GM21576 (cell line): ENCODE measurements at regions not wholly inside any gene's neighbourhood (a gene's known extent, or its start where the extent isn't known, plus 50 kb on each side); places are given as distances from the start of the nearest gene placed in this dataset.
"Not testable (repeated sequence)": the region's sequence is repeated elsewhere in the genome, so short reads cannot be mapped to it uniquely, and the experiment has no call there.

Experiments
- ATAC-seq: cut with Tn5 transposase; IDR thresholded peaks from one replicate; pipeline ENCODE4 v1.9.1; 2021; ENCODE audit warnings: mild to moderate bottlenecking, moderate library complexity; ENCODE audit not compliant: unreplicated experiment

DNA sequence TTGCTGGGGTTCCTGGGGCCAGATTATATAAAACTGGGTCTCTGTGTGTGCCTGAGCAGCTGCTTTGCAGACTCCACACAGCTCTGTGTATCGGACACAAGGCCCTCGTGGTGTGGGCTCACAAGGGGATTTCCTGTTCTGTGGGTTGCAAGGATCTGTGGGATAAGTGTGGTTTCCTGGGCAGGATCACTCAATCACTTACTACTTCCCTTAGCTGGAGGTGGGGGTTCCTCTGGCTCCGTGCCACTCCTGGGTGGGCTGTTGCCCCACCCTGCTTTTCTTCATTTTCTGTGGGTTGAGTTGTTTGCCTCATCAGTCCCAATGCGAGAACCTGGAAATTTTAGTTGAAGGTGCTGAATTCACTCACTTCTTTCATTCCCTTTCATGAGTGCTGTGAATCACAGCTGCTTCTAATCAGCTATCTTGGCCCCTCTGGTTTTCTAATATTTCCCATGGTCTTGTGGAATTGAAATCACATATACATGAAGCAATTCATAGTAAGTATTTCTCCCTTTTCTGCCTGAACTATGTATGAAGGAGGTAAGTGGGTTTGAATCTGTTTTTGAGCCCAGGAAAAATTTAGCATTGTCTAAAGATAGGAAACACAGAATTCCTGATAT lies 196.3 kb downstream of the DCDC2C start:
- ATAC-seq: no peak

DNA sequence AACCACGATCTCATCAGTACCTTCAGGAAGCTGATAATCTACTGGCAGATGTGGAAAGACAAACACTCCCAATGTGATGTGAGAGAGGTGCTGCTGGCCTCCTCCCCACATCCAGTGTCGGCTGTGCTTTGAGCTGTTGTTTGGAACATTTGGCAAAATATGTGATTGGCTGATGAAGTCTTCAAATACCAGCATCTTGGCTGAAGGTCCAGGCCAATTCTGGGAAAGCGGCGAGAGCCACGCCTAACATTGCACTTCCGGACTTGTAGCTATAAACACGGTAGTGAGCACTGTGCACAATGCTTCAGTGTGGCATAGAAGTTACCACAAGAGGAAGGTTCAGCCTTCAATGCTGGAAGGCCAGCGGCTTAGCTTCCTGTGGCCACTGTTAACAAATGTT lies 198.8 kb downstream of the DCDC2C start:
- no peak for ATAC-seq

DNA sequence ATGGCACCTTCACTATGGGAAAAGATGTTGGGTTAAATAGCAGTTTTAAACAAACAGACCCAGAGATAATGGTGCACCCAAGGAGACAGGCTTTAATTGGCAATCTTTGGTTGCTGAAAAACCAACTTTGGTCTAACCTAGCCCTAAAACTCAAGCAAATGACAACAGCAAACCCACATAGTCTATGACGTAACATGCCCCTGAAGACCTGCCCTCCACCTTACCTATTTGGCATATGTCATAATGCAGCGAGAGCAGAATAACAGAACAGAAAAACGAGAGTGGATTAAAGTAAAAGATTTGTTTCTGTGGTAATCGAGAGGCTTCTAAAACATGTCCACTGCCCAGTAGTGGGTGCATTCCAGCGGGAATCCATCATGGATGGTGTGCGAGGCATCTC lies 200.7 kb downstream of the DCDC2C start:
- no peak for ATAC-seq

DNA sequence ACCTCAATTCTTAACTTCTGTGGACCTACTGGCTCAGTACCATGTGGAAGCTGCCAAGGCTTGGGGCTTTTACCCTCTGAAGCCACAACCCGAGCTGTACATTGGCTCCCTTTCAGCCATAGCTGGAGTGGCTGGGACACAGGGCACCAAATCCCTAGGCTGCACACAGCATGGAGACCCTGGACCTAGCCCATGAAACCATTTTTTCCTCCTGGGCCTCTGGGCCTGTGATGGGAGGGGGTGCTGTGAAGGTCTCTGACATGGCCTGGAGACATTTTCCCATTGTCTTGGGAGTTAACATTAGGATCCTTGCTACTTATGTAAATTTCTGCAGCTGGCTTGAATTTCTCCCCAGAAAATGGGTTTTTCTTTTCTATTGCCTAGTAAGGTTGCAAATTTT lies 205.1 kb downstream of the DCDC2C start:
- not testable (repeated sequence) for ATAC-seq

DNA sequence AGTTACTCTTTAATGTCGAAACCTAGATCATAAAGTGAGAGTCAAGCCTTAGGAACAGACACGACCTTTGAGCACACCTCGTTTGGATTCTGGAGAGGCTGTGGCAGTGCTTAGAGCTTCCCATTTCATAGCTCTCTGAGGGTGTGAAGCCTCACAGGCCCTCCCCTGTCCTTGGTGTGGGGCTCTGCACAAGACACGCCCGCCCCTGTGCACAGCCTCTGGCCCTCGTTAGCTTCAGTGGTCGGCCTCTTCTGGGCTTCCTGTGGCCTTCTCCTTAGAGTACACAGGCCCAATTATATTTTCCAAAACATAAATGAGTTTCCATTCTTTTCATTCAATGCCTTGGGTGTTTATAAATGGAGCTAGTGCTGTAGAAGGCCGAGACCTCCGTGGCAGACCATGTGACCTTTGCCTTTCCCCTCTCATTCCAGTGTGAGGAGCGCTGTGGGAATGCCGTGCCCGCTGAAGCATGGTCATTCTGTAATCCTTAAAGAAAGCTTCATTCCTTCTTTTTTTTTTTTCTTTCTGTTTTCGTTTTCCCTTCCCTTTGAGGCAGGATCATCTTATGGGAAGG lies 208.6 kb downstream of the DCDC2C start:
- ATAC-seq: no peak

DNA sequence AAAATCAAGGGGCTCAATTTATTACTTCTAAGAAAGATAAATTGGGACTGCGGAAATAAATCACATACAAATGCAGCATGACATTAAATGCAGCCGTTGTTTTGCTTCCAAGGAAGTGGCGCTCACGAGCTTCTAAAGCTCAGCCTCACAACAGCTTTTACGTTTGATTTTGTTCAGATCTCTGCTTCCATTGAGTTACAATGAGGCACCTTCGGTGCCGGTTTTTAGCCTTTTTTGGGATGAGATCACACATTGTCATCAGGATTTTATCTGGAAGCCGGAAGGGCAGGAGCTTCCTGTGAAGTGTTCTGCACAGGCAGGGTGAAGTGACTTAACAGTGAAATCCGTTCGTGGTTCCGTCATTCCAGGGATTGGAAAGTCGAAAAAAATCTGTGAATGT lies 209.8 kb downstream of the DCDC2C start:
- no peak for ATAC-seq

DNA sequence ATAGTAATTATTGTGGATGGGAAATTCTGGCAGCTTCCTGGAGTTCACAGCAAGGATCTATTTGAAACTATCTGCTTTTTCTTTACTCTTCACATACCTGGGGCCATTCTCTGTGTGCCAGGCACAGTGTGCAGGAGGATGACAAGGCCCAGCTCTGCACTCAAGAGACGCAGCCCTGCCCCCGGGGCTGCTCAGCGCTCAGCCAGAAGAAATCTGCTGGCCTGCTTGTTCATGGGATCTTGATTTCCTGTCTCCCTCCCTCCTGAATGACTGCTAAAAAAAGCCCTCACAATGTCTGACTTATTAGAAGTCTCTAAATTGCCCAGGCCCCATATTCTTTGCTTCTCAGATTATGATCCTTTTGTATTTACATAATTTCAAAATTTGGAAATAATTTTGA lies 210.9 kb downstream of the DCDC2C start:
- no peak for ATAC-seq

DNA sequence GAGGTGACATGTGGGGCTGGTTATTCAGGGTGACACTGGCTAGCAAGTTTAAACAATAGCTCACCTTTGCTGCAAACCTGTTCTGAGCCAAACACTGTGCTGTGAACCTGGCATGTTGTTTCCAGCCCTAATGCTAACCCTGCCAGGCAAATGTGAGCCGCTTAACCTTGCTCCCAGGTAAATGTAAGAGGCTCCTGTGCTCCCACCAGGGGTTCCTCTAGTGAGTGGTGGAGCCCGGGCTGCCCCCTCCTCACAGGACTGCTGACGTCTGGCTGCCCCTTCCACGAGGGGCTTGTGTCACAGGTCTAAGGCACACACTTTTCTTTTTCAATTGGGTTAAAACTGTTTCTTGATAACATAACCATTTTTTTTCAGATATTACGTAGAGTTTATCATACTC lies 223.7 kb downstream of the DCDC2C start:
- no peak for ATAC-seq

DNA sequence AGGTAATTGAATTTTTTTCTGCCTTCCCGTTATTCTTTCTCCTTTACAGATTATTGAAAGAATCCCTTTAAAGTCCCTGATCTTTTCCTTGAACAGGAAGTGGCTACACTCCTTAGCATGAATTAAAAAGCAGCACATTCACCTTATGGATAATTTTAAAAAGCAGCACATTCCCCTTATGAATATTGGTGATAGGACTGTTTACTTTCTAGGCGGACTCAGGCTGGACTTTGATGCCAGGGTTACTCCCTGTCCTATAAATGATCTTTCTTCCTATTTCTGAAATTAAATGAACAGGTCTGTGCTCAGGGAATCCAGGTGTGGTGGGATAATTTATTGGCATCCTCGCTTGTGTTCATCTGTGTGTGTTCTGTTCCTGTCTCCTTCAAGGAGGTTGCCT lies 226.0 kb downstream of the DCDC2C start:
- ATAC-seq: no peak

DNA sequence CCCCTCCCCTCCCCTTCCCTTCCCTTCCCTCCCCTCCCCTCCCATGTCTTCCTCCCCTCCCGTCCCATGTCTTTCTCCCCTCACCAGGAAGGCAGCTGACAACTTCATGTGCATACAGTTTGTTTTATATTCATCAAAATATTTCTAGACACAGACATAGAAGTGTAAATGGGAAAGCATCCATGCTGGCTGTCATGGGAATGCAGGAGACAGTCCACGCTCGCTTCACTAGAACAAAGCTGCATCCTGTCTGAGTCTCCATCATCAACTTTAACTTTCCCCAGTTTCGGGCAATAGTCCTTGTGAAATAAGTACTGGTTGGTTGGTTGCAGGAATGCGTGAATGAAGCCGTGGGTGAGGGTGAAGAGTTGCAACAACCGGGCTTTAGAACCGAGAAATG lies 226.9 kb downstream of the DCDC2C start:
- no peak for ATAC-seq

DNA sequence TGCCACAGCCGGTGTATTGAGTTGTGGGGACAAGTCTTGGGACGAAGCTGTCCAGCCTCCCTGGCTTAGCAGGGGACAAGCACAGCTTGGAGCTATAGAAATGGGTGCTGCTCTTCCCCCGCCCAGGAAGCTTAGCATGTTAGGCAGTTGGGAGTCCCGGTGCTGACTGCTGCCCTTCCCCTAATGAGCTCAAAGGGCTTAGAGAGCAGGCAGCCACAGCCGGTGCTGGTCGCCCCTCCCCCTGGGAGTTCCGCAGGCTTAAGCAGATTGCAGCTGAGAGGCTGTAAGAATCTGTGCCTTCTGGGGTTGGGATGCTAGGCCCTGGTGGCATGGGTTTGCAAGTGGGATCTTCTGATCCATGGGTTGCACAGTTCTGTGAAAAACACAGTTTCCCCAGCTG lies 237.3 kb downstream of the DCDC2C start:
- ATAC-seq: no peak

DNA sequence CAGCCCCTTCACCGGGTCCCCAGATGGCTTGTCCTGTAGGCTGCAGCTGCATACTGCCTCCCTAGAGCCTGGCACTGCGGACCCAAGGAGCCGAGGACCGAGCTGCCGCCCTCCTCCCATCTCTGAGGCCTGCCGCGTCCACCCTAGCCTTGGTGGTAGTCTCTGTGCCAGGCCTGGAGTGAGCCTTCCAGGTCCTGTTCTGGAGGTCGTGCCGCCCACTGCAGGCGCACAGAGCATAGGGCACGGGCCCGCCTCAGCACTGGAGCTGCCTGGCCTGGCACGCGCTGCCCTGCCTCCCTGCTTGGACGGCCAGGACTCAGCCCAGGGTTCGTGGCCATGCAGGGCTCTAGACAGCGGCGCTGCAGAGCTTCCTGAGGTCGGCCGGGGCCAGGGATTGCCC lies 239.5 kb downstream of the DCDC2C start:
- ATAC-seq: no peak

DNA sequence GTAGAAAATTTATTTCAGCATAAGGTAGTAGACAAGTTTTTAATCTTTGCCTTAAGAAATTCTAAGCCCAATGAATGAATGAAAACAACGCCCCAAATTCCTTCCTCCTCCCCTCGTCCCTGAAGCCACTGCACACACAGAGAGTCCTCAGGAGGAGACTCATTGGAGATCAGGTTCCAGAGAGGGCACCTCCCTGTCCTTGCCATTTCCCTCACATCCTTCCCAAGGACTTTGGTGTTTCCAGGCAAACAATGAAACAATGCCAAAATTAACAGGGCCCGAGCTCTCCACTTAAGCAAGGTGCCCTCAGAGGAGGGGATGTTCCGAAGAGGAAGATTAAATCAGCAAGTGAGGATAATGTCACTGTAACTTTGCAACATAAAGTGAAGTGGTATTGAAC lies 240.7 kb downstream of the DCDC2C start:
- ATAC-seq: no peak

DNA sequence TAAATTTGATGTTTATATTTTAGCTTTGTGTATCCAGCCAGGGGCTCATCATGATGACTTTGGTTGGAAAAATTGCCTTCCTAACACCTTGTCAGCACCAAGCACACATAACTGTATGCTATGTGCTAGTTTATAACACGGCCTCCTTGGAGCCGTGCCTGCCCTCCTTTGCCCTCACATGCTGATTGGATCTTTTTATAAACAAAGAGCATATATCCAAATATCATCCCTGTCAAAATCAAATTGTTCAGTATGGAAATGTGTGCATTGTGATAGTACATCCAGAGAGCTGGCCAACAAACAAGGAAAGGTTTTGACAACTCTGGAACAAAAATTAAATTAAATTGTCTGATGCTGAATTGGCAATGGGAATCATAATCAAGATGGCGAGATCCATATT lies 241.5 kb downstream of the DCDC2C start:
- no peak for ATAC-seq

DNA sequence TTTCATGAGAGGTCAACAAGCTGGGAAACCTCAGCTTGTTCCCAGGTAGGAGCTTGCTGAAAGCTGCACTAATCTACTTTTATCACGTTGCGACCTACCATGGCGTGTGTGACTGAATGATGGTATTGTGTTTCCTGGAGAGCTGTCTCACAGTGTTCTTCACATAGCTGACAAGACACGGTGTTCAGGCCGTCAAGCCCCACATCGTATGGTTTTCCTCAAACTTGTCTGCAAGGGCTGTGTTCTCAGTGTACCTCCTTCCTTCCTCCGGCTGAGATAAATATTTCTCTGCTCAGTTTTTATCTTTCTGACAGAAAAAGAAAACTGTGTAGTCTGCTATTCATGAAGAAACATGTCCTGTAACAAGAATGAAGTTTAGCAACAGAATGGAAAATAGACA lies 244.8 kb downstream of the DCDC2C start:
- ATAC-seq: no peak

DNA sequence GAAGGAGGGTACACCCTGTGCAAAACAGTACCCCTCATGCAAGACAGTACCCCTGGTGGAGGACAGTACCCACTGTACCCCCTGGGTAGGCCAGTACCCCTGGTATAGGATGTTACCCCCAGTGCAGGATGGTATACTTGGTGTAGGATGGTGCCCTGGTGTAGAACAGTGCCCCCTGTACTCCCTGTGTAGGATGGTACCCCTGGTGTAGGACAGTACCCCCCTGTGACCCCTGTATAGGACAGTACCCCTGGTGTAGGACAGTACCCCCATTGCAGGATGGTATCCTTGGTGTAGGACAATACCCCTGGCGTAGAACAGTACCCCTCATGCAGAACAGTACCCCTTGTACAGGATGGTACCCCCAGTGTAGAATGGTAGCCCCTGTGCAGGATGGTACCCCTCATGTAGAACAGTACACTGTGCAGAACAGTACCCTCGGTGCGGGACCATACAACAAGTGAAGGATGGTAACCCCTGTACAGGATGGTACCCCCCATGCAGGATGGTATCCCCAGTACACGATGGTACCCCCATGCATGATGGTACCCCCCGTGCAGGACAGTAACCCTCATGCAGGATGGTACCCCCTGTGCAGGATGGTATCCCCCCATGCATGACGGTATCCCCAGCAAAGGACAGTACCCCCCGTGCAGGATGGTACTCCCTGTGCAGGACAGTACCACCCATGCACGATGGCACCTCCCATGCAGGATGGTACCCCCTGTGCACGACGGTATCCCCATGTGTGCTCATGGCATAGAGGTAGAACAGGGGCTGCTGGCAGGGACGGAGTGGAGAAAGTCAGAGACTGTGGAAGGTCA lies 248.0 kb downstream of the DCDC2C start:
- no peak for ATAC-seq

DNA sequence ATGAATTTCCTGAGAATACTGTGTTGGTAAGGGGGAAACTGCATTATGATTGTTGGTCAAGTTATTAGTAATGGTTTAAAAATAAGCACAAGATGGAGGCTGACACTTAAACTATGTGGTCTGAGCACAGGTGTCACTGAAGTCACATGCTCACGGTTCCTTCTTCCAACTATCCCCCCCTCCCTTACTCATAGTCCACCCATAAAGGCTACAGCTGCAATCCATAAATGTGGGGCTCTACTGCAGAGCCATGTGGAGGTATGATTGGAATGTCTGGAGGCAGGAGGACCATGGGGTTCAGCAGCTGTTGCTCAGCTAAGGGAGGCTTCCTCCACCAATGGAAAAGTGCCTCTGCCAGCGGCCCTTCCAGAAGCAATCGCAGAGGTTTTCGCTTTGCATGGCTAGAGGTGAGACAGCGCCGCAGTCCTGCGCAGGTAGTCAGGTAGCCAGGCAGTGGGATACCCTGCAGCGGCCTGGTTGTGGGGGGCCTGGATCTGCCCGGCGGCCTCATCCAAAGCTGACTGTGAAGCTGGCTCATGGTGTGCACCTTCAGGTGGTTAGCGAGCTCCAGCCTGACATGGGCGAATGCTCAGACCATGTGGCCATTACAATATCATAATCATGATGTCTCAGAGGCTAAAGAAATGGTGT lies 249.6 kb downstream of the DCDC2C start:
- ATAC-seq: no peak

DNA sequence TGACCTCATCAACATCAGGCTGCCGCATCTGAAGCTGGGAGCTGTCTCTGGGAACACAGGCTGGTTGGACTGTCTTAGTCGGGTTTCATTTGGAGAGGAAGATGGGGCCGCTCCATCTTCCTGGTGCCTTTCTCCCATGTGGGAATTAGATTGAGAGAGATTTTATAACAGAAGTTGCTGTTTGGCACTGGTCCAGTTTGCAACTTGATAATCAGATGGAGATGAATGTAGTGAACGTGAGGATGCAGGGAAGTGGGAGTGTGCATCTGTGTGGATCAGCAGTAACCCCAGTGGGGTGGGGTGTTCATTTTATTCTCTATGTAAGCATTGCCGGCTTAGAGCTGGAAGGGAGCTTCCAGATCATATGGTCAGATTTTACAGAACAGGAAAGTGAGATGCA lies 250.9 kb downstream of the DCDC2C start:
- ATAC-seq: no peak

DNA sequence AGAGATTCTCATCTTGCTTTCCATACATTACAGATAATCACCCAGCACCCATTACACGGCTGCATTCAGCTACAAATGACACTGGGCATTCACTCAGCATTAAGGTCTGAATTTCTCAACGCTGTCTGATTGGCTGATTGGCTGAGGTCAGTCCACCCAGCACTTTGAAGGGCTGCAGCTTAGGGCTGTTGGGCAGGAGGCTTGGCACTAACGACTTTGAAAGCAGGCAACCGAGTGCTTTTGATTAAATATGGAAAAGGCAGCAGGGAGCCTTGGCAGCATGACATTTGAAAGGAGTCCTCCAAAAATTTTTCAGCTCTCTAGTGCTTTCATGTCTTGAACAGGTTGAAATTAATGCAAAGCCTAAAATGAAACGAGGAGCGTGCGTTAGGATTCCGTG lies 253.0 kb downstream of the DCDC2C start:
- ATAC-seq: no peak

DNA sequence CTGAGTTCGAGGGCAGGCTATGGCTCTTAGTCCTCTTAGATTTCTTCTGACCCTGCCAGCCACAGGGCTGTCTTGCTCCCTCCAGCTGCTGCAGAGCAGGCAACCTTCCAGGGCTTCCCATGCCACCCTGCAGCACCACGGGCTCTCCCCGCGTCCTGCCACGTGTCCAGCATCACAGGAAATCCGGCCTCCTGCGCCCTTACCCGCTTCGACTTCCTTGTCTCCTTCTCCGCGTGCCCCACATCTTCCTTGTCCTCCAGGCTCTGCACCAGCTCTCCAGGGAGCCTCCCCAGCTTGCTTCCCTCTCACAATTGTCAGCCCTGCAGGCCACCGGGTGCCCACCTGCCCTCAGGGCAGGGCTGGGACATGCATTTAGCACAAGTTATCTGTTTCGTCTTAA lies 253.5 kb downstream of the DCDC2C start:
- ATAC-seq: no peak

DNA sequence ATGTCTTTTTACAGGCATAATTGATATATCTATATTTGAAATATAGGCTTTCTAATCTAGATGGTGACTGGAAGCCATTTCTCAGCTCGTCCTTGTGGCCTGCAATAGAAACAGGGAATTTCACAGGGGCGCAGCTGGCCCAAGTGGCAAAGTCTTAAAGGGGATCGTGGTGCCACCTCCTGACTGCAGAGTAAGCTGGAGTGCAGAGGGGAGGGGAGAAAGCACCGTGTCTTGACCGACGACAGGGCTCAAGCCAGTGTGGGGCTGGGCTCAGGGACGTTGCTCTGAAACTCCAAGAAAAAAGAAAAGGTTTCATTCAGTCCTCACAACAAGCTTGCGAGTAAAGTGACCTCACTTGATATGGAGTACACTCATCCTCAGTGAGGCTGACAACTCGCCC lies 255.1 kb downstream of the DCDC2C start:
- no peak for ATAC-seq

DNA sequence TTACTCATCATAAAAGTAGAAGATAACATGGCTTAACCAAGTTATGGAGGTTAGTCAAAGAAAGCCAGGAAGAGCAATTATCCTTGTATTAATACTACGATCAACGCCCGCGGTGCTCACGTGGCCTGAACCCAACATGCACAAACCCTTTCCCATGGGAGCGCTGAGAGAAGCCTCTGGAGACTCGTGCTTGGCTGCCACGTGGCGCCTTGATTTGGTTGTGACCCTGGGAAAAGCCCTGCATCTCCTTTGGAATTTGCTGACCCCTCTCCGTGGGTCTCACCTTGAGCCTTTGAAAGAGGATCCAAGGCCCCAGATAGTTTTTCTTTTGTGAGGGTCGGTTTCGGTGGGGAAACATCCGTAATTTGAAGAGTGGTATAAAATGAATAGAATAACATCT lies 255.6 kb downstream of the DCDC2C start:
- no peak for ATAC-seq
